Activated CD4-positive, alpha-beta T cell treated with anti-CD3 and anti-CD28 coated beads, Interleukin-10, Interleukin-2, amounts not matched to agents 100 ng/mL and 50 ng/mL, durations not matched to agents 16 hours and 8 hours (primary cell): ENCODE measurements at regions not wholly inside any gene's neighbourhood (a gene's known extent, or its start where the extent isn't known, plus 50 kb on each side); places are given as distances from the start of the nearest gene placed in this dataset.
"Not testable (repeated sequence)": the region's sequence is repeated elsewhere in the genome, so short reads cannot be mapped to it uniquely, and the experiment has no call there.

Experiments used
- DNase-seq: peaks from one replicate; pipeline ENCODE4 v3.0.0-alpha.2; 2020

- DNase-seq = no peak
Observed at GRCh38 chr1:164333387-164333786, 225.6 kb upstream of the PBX1 start.

DNA sequence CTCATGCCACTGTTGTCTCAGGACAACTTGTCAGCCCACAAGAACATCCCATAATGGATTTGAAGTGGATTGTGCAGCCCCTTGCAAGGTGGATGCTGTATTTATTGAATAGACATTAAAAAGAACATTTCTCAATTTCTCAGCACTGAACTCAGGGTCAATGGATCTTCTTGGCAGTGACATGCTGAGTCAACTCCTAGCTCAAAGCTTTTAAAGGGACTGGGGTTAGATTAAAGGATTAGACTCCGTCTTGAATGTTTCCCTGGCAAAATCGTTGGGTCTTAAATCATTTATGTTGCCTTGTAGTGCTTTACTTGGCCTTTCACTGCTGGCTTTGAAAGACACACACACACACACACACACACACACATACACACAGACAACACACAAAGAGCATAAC is 221.6 kb upstream of the PBX1 start:
- no peak for DNase-seq

- no peak for DNase-seq
Observed at GRCh38 chr1:164337885-164338284, 221.1 kb upstream of the PBX1 start.

GRCh38 chr1:164343189-164343588 is 215.8 kb upstream of the PBX1 start:
- no peak for DNase-seq

DNA sequence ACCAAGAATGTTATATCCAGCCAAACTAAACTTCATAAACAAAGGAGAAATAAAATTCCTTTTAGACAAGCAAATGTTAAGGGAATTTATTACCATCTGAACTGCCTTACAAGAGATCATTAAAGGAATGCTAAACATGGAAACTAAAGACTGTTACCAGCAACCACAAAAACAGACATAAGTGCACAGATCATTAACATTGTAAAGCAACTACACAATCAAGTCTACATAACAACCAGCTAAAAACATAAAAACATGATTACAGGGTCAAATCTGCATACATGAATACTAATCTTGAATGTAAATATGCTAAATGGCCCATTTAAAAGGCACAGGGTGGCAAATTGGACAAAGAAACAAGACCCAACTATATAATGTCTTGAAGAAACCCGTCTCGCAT is 211.0 kb upstream of the PBX1 start:
- no peak for DNase-seq

GRCh38 chr1:164356511-164356910 is 202.5 kb upstream of the PBX1 start:
- no peak for DNase-seq

DNA sequence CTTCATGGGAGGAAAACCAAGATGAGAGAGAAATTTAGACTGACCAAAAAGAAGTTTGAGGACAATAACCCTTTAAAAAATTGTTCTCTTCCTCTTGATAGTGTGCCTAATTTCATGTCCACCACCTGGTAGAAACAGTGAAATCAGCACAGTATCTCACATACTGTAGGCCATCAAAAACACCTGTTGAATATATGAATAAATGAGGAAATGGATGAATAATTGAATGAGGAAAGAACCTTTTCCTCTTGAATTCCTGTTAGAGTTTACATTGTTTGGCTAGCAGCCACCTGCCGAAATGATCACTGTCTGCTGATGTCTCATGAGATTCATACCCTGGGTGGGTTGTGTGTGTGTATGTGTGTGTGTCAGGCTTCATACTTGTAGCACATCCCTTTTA is 198.7 kb upstream of the PBX1 start:
- no peak for DNase-seq

DNA sequence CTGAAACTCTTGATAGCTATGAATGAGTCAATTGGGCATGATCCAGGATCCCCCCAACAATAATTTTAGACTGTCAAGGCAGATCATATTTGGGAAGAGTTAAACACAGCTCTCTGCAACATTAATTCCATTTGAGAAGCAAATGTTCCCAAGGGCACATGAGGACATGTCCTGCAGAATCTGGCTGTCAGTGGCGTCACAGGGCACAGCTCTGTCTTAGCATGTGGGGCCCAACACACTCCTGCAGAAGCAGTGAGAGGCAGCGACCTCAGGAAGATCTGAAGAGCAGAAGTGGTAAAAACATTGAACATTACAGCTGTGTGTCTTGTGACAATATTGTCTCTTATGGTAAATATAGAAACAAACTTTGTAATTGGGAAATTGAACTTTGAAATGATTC is 197.1 kb upstream of the PBX1 start:
- DNase-seq = no peak

- no peak for DNase-seq
Observed at GRCh38 chr1:164363980-164364379, 195.0 kb upstream of the PBX1 start.

GRCh38 chr1:164366014-164366413 is 193.0 kb upstream of the PBX1 start:
- DNase-seq = no peak

DNA sequence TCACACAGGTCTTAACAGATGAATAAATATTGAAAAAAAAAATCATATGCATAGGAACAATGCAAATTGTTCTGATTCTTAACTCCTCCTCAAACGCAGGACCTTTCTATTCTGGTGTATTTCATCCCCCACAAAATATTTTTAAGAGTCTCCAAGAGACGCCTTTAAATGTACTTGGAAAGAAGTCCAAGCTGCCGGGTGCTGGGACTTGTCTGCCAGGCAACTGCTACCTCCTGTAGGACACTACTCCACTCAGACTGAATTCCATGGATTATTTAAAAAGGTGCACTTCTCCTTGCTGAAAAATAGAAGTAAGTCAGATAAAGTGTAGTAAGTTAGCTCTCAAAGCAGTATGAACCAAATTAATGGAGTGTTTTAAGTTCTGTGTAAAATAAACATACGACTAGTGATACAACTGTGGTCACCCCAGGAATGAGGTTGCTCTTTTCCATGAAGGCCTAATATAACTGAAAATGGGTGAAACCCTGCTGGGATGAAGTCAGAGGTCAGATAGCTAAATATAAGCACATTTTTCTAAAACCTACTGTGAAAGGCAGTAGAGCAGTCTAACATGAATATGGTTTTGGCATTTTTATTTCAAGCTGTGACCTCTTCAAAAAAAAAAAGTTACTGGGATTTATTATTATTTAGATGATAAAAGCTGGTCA is 189.2 kb upstream of the PBX1 start:
- DNase-seq = no peak

DNA sequence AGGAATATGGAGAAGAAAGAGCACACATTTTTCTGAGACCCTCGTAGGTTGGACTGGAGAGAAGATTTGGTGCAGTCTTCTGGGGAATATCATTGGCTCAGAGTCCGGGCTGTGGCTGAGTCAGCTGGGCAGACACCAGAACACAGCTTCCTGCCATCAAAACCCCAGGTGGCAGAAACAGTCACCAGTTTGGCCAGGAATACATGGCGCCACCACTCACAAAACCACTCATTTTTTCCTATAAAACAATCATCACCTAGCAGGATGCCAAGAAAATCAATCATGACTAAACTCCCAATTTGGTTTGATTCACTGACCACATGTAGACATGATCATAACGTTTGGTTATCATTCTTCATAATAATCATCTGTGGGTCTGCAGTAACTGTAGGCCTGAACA is 178.1 kb upstream of the PBX1 start:
- no peak for DNase-seq

DNA sequence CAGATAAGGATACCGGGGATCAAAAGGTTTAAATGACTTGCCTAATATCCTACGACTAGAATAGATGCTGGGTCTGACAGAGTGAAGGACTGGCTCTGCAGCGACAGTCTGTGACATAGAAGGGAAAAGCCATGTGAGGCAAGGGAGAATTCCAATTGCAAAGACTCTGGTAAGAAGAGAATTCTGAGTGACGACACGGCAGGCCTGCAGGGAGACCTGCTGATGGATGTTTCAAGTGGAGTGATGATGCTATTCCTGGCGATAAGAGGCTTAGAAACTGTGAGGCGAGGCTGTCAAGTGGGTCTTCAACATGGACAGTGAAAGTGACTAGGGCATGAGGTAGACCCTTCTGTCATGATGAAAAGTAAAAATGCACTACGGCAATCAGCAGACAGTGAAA is 176.6 kb upstream of the PBX1 start:
- DNase-seq = no peak

DNA sequence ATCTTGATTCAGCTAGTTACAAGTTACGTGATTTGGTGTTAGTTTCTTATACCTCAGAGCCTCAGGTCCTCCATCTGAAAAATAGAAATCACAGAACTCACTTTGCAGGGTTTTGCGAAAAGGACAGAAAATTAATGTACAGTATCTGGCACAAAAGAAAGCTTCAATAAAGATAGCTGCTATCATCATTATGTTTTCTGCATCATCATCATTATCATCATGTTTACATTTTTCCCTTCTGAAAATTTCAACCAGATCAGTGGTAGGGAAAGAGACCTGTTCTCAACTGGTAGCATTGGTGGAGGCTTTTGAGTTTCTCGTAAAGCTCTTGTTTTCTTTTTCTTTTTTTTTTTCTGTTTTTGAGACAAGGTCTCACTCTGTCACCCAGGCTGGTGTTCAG is 174.7 kb upstream of the PBX1 start:
- no peak for DNase-seq

DNA sequence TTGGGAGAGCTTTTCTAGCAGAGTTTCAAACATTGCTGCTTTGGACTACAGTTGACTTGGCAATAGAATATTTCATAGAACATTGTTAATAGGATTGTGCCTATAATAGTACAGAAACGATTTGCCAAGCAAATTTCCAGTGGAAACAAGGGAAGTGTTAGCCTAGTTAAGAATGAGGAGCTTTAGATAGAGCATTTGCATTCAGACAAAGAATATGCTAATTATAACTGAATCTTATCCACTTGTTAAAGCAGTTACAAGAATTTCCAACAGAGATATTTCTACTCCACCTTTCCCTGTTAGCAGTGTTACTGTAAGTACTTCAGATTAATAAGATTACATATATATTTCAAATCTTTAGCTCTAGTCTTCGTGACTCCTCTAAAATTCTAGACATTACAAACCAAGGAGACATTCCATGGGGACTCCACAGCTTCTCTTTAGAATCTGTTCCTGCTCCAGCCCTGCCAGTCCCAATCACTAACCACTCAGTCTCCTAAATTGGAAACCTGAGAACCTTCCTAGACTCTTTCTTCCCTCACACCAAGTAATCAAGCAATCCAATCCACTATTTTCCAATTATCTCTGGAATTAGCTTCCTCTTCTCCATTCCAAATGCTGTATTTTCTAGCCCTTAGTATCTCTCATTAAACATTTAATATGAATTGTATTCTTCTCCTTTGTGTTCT is 141.8 kb upstream of the PBX1 start:
- DNase-seq = no peak

GRCh38 chr1:164423136-164423535 is 135.8 kb upstream of the PBX1 start:
- DNase-seq = no peak

DNA sequence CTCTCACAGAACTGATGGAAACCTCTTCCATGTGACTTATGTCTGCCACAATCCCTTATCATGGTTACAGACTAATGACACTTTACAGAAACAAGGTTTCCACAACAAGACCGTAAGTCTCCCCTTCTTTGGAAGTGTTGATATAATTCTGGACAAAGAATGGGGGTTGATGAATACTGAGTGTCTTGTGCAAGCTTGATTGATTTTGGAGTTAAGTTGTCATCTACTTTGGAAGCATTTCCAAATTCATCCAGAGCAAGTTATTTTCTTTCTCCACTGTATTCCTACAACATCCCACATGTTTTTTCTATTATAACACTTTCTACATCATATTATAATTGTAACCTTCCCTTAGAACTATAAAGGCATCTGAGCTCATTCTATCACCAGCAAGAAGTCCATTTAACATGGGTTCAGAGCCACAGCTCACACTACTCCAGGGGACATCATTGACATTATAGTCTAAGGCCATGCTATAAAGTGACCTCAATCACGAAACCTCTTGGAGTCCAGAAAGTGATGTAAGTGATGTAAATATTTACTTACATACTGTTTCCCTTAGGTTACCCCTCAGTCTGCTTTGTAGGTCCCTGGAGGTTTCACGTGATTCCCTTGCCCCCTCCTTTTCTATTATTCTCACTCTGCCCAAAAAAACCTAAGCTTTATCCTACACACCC is 125.7 kb upstream of the PBX1 start:
- DNase-seq = no peak

DNA sequence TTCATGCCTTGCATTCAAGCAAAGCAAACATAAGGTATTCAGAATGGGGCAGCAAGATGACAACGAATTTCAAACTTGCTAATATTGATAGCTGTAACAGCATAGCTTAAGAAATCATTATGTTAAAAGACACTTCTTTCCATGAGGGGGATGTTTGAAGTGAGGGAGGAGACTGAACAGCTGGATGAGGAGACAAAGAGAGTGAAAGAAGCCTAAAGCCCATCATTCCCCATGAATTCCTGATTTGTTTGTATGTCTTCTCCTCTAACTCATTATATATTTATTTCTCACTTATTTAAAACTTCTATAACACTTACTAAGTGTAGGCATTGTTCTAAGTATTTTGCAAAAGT is 125.2 kb upstream of the PBX1 start:
- no peak for DNase-seq

DNA sequence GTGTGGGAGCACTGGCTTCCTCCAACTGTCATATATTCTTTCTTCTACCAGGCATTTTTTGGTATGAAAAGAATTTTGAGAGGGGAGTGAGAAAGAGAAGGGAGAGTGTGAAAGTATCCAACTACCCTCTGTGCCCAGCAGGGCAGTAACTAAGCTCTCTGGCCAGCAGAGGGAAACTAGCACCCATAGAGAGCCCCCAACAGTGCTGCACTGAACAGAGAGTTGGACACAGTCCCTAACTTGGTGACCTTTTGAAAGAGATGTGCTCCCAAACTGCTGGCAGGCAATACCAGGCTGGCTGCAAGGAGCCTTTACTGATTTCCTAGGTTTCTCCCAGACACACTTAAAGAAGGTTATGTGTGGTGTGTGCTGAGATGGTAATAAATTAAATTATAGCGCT is 118.8 kb upstream of the PBX1 start:
- DNase-seq = no peak

DNA sequence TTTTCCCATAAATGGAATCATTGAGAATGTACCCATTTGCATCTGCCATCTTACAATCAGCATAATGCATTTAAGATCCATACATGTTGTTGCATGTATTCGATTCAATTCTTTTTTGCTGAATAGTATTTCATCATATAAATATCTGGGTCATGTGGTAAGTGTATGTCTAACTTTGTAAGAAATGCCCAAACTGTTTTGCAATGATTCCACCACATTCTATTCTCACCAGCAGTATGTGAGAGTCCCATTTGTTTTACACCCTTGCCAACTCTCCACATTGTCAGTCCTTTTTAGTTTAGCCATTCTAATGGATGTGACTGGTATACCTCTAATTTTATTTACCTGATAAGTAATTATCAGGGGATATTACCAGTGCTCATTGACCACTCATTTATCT is 115.8 kb upstream of the PBX1 start:
- no peak for DNase-seq

DNA sequence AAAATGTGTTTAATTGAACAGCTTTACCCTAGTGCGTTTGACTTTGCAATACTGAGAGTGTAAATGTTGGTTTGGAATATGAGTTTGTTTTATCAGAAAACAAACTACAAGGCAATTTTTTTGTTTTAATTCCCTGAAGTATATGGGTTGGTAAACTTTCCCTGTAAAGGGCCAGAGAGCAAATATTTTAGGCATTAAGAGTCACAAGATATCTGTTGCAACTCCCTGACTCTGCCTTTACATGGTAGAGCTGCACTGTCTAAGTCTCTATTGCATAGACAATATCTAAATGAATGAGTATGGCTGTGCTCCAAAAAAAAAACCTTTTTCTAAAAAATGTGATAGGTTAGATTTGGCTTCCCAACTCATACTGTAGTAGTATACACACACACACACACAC is 115.1 kb upstream of the PBX1 start:
- DNase-seq = no peak

GRCh38 chr1:164446020-164446419 is 113.0 kb upstream of the PBX1 start:
- no peak for DNase-seq

DNA sequence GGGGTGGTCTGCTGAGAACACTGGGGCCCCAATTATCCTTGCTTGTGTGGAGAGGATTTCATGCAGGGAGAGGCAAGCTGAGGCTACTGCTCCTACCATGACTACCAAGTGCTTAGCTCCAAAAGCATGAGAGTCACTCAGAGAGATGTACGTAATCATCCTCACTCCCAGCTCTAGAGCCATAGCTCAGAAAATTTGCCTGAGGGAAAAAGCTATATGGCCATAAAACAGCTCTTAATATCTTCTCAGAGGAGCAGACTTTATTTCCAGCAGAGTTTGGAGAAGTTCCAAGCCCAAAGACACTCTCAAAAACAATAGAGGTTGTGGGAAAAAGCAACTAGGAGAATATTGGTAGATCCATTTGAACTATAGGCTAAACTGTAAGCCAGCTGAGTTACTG is 106.4 kb upstream of the PBX1 start:
- DNase-seq = no peak

GRCh38 chr1:164456272-164456671 is 102.7 kb upstream of the PBX1 start:
- DNase-seq = no peak

DNA sequence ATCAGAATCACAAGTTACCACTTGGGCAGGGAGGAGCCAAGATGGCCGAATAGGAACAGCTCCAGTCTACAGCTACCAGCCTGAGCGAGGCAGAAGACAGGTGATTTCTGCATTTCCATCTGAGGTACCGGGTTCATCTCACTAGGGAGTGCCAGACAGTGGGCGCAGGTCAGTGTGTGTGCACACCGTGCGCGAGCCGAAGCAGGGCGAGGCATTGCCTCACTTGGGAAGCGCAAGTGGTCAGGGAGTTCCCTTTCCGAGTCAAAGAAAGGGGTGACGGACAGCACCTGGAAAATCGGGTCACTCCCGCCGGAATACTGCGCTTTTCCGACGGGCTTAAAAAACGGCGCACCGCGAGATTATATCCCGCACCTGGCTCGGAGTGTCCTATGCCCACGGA is 99.8 kb upstream of the PBX1 start:
- DNase-seq = not testable (repeated sequence)
